HCT116 (cell line): ENCODE measurements at regions not wholly inside any gene's neighbourhood (a gene's known extent, or its start where the extent isn't known, plus 50 kb on each side); places are given as distances from the start of the nearest gene placed in this dataset.

Experiments used
- ATAC-seq: fragments of 200-7000 bp; cut with Tn5 transposase; 2 replicates; pipeline ENCODE4 v1.9.1; 2020; ENCODE audit warnings: mild to moderate bottlenecking, moderate library complexity
- BruUV-seq: library from RNA; stranded (reverse); fragments of 400-500 nt; replicated peaks from 2 replicates; lab custom pipeline; 2021; lab: Mats Ljungman, UMichigan
- CTCF ChIA-PET: fragments of 300-600 bp; sonication (Branson Sonifier 250); formaldehyde crosslinking; loops from one replicate; lab custom pipeline; 2021; ENCODE audit warnings: antibody characterized with exemption; lab: Charles Lee
- POLR2A ChIA-PET: fragments of 300-600, 350-600 bp; sonication (Branson Sonifier 250); formaldehyde crosslinking; loops from one replicate; lab custom pipeline; 2021; ENCODE audit warnings: antibody characterized with exemption; lab: Charles Lee
- RAD21 ChIA-PET, 2 experiments: fragments of 300-600 bp; sonication (Branson Sonifier 250); formaldehyde crosslinking; loops; one replicate each; lab custom pipeline; 2023; ENCODE audit warnings: low total read pairs in 2 of 2; ENCODE audit not compliant: uncharacterized antibody in 2 of 2, unreplicated experiment in 2 of 2, low non-redundant PET in 1 of 2; lab: Charles Lee
- DNase-seq: peaks from one replicate; pipeline ENCODE4 v3.0.0-alpha.2; 2010; ENCODE audit warnings: low read depth, low spot score
- H2AFZ ChIP-seq: fragments of 200-600 bp; shearing (Covaris generic), sonication (generic); 2 replicates; pipeline ENCODE4 v1.6.1; 2017; ENCODE audit warnings: low read depth, mixed run types, mixed read lengths, antibody characterized with exemption, low read length; ENCODE audit not compliant: poor library complexity, severe bottlenecking
- H3K27ac ChIP-seq: 2 replicates; pipeline ENCODE4 v1.5.1; 2012; ENCODE audit warnings: low read depth, low read length
- H3K27me3 ChIP-seq: fragments of 200-600 bp; sonication (generic); 2 replicates; pipeline ENCODE4 v1.6.1; 2016; ENCODE audit warnings: mixed run types, low read length, mixed read lengths; ENCODE audit not compliant: insufficient read depth
- H3K36me3 ChIP-seq, 2 experiments: fragments of 200-500 bp in 1 of 2; fragments of 200-600 bp in 1 of 2; sonication (Bioruptor generic) in 1 of 2; sonication (generic) in 1 of 2; 2 replicates each; pipeline versions ENCODE4 v1.5.1 to v1.6.1; 2014 to 2016; ENCODE audit warnings: low read length in 2 of 2, inconsistent platforms in 1 of 2, mixed read lengths in 1 of 2, mixed run types in 1 of 2; ENCODE audit not compliant: insufficient read depth in 2 of 2, control insufficient read depth in 1 of 2
- H3K4me1 ChIP-seq, 2 experiments: fragments of 200-600 bp in 1 of 2; sonication (generic) in 1 of 2; 2 replicates each; pipeline versions ENCODE4 v1.5.1 to v1.6.1; 2012 to 2017; ENCODE audit warnings: low read length in 2 of 2, inconsistent platforms in 1 of 2, mild to moderate bottlenecking in 1 of 2, mixed read lengths in 1 of 2, mixed run types in 1 of 2, moderate library complexity in 1 of 2; ENCODE audit not compliant: insufficient read depth in 2 of 2, control insufficient read depth in 1 of 2
- H3K4me2 ChIP-seq: fragments of 200-600 bp; sonication (generic); 2 replicates; pipeline ENCODE4 v1.6.1; 2017; ENCODE audit warnings: mixed run types, low read length, mixed read lengths
- H3K4me3 ChIP-seq, 2 experiments: fragments of 200-600 bp in 1 of 2; sonication (generic) in 1 of 2; replicated peaks in 1 of 2; 2 replicates each; pipeline ENCODE4 v1.5.1; 2011 to 2016; ENCODE audit warnings: low read length in 2 of 2, control low read depth in 1 of 2, low read depth in 1 of 2, mild to moderate bottlenecking in 1 of 2, mixed read lengths in 1 of 2, mixed run types in 1 of 2
- H3K79me2 ChIP-seq: fragments of 200-600 bp; sonication (generic); 2 replicates; pipeline ENCODE4 v1.6.1; 2017; ENCODE audit warnings: mild to moderate bottlenecking, mixed run types, low read length, moderate library complexity, mixed read lengths; ENCODE audit not compliant: insufficient read depth
- H3K9ac ChIP-seq: fragments of 200-600 bp; sonication (generic); 2 replicates; pipeline ENCODE4 v1.6.1; 2016; ENCODE audit warnings: low read length, mixed read lengths
- H3K9me2 ChIP-seq: fragments of 200-600 bp; sonication (generic), shearing (Covaris generic); 2 replicates; pipeline ENCODE4 v1.6.1; 2017; ENCODE audit warnings: mixed run types, mild to moderate bottlenecking, moderate library complexity; ENCODE audit not compliant: insufficient read depth
- H3K9me3 ChIP-seq, 2 experiments: fragments of 200-500 bp in 1 of 2; fragments of 200-600 bp in 1 of 2; sonication (Bioruptor generic) in 1 of 2; sonication (generic) in 1 of 2; 2 replicates each; pipeline ENCODE4 v1.6.1; 2014 to 2017; ENCODE audit warnings: low read length in 2 of 2, mixed read lengths in 2 of 2, inconsistent platforms in 1 of 2, low read depth in 1 of 2, mild to moderate bottlenecking in 1 of 2, mixed run types in 1 of 2, moderate library complexity in 1 of 2; ENCODE audit not compliant: control insufficient read depth in 1 of 2, insufficient read depth in 1 of 2
- H4K20me1 ChIP-seq: fragments of 200-600 bp; sonication (generic), shearing (Covaris generic); 2 replicates; pipeline ENCODE4 v1.6.1; 2017; ENCODE audit warnings: mixed run types, mild to moderate bottlenecking, moderate library complexity; ENCODE audit not compliant: insufficient read depth
- CBX3 ChIP-seq: IDR thresholded peaks from 2 replicates; pipeline ENCODE4 v1.6.1; 2012; ENCODE audit warnings: low read depth
- CTCF ChIP-seq, 3 experiments: fragments of 200-600 bp in 1 of 3; sonication (generic) in 1 of 3; IDR thresholded peaks in 2 of 3; conservative IDR thresholded peaks in 1 of 3; 2 replicates each; pipeline ENCODE4 v1.5.1; 2012 to 2017; ENCODE audit warnings: low read depth in 2 of 3, low read length in 2 of 3, antibody characterized with exemption in 1 of 3, borderline replicate concordance in 1 of 3, control low read depth in 1 of 3, mild to moderate bottlenecking in 1 of 3, mixed read lengths in 1 of 3, mixed run types in 1 of 3, moderate library complexity in 1 of 3; ENCODE audit not compliant: insufficient read depth in 1 of 3
- REST ChIP-seq: IDR thresholded peaks from 2 replicates; pipeline ENCODE4 v1.6.1; 2012; ENCODE audit warnings: low read depth
- SP1 ChIP-seq: IDR thresholded peaks from 2 replicates; pipeline ENCODE4 v1.6.1; 2012; ENCODE audit warnings: low read depth
- SRF ChIP-seq: IDR thresholded peaks from 2 replicates; pipeline ENCODE4 v1.6.1; 2012; ENCODE audit warnings: low read depth
- intact Hi-C: fragments of 100-400 bp; cut with micrococcal nuclease; formaldehyde crosslinking; loops from 2 replicates; pipeline ENCODE4 v1.10.0; 2022

GRCh38 chr14:94903338-94903737, 133.4 kb upstream of the GSC start:
- no peak overlapping the region for H2AFZ ChIP-seq
- ATAC-seq (no peak), DNase-seq (no peak)
- ChIA-PET RAD21 (no interaction called here), POLR2A (no interaction called here), CTCF (no interaction called here)
- no peak overlapping the region for H3K27ac ChIP-seq
- intact Hi-C loops = no loop called here
- no peak overlapping the region for H3K9ac ChIP-seq
- no peaks in the 10 kb centered on the region for H3K4me1 ChIP-seq
- no peak overlapping the region for H3K4me3 ChIP-seq
- BruUV-seq = no TSS peak
- H3K36me3 ChIP-seq = no peaks in the 10 kb centered on the region
- peaks cover 10% of the 10 kb centered on the region for H3K27me3 ChIP-seq
- H3K9me2 ChIP-seq = no peaks in the 10 kb centered on the region
- no peaks in the 10 kb centered on the region for H4K20me1 ChIP-seq
- no peak for TF ChIP-seq REST
- no peak for TF ChIP-seq CBX3
- TF ChIP-seq SRF = no peak
- no peak for TF ChIP-seq SP1
- no peak for TF ChIP-seq CTCF (IDR thresholded peaks at IDR 0.05 in 2 of 3, conservative IDR thresholded peaks at IDR 0.05 in 1 of 3; ENCODE audit: borderline replicate concordance in 1 of 3, insufficient read depth in 1 of 3, low read depth in 2 of 3, low read length in 2 of 3)
- H3K4me2 ChIP-seq = no peak overlapping the region
- no peaks in the 10 kb centered on the region for H3K79me2 ChIP-seq
- H3K9me3 ChIP-seq = no peaks in the 10 kb centered on the region
